Head of caudate nucleus (tissue), 42 donors: ENCODE measurements at regions not wholly inside any gene's neighbourhood (a gene's known extent, or its start where the extent isn't known, plus 50 kb on each side); places are given as distances from the start of the nearest gene placed in this dataset.
"Not testable (repeated sequence)": the region's sequence is repeated elsewhere in the genome, so short reads cannot be mapped to it uniquely, and the experiment has no call there.

Source experiments
- DNase-seq, 42 donors: peaks; one replicate each; pipeline versions ENCODE4 v3.0.0 to v3.0.0-alpha.2; 2020 to 2021; ENCODE audit warnings: mixed read lengths in 7 of 42
- intact Hi-C: fragments of 100-400 bp; cut with DNase I; formaldehyde crosslinking; loops from one replicate; pipeline ENCODE4 v1.15.0; 2022

- DNase-seq = no peak
- intact Hi-C loops = no loop called here
These were observed 111.4 kb upstream of the EOLA2 start for GRCh38 chrX:150049647-150050046.

- no peak for DNase-seq
- intact Hi-C loops = no loop called here
These were observed 112.1 kb upstream of the EOLA2 start for GRCh38 chrX:150050387-150050786.

- intact Hi-C loops = no loop called here
- no peak for DNase-seq
These were observed 112.8 kb upstream of the EOLA2 start for GRCh38 chrX:150051096-150051495.

GRCh38 chrX:150052226-150052625, 113.9 kb upstream of the EOLA2 start:
- intact Hi-C loops = no loop called here
- DNase-seq = no peak

- DNase-seq = no peak
- intact Hi-C loops = no loop called here
These were observed 120.4 kb upstream of the EOLA2 start for GRCh38 chrX:150058728-150059127.

GRCh38 chrX:150060406-150060805, 122.1 kb upstream of the EOLA2 start:
- intact Hi-C loops = no loop called here
- DNase-seq = no peak

- DNase-seq = peak in 19 of 42 donors; percentile 3 to 52 (median 20)
- intact Hi-C loops = no loop called here
These were observed 124.2 kb upstream of the EOLA2 start for GRCh38 chrX:150062292-150063137.

- intact Hi-C loops = no loop called here
- DNase-seq = no peak
These were observed 124.8 kb upstream of the EOLA2 start for GRCh38 chrX:150063138-150063518.

- intact Hi-C loops = no loop called here
- no peak for DNase-seq
These were observed 125.4 kb upstream of the EOLA2 start for GRCh38 chrX:150063674-150064073.

- intact Hi-C loops = no loop called here
- DNase-seq = no peak
These were observed 135.9 kb upstream of the EOLA2 start for GRCh38 chrX:150074175-150074574.

GRCh38 chrX:150080497-150080896, 142.2 kb upstream of the EOLA2 start:
- intact Hi-C loops = no loop called here

GRCh38 chrX:150081076-150081475, 142.8 kb upstream of the EOLA2 start:
- DNase-seq = no peak
- intact Hi-C loops = no loop called here

More at GRCh38 chrX:150080497-150080896, 142.2 kb upstream of the EOLA2 start:
- DNase-seq = no peak

GRCh38 chrX:150084496-150085229, 146.4 kb upstream of the EOLA2 start:
- intact Hi-C loops = no loop called here
- no peak for DNase-seq

GRCh38 chrX:150085881-150086280, 147.6 kb upstream of the EOLA2 start:
- no peak for DNase-seq
- intact Hi-C loops = no loop called here

- intact Hi-C loops = no loop called here
These were observed 148.1 kb upstream of the EOLA2 start for GRCh38 chrX:150086371-150086770.

GRCh38 chrX:150087612-150088011, 149.3 kb upstream of the EOLA2 start:
- no peak for DNase-seq
- intact Hi-C loops = no loop called here

More at GRCh38 chrX:150086371-150086770, 148.1 kb upstream of the EOLA2 start:
- DNase-seq = no peak

- DNase-seq = no peak
- intact Hi-C loops = no loop called here
These were observed 149.8 kb upstream of the EOLA2 start for GRCh38 chrX:150088042-150088441.

- DNase-seq = no peak
- intact Hi-C loops = no loop called here
These were observed 150.7 kb upstream of the EOLA2 start for GRCh38 chrX:150088766-150089518.

GRCh38 chrX:150091300-150091699, 153.0 kb upstream of the EOLA2 start:
- intact Hi-C loops = not testable (repeated sequence)

GRCh38 chrX:150092549-150092948, 154.3 kb upstream of the EOLA2 start:
- intact Hi-C loops = no loop called here
- no peak for DNase-seq

More at GRCh38 chrX:150091300-150091699, 153.0 kb upstream of the EOLA2 start:
- DNase-seq = not testable (repeated sequence)
